Ovary (tissue), 3 donors: ENCODE measurements at regions not wholly inside any gene's neighbourhood (a gene's known extent, or its start where the extent isn't known, plus 50 kb on each side); places are given as distances from the start of the nearest gene placed in this dataset.

ENCODE experiments used
- POLR2A ChIP-seq: fragments of 450-650 bp; IDR thresholded peaks from one replicate; pipeline ENCODE4 v1.6.1; 2017; ENCODE audit warnings: antibody characterized with exemption, mild to moderate bottlenecking, moderate library complexity
- TF ChIP-seq, protein P1 (sequence below), 3 donors: fragments of 450-650 bp in 2 of 3; fragments of 200-600 bp in 1 of 3; IDR thresholded peaks; one replicate each; pipeline versions ENCODE4 v1.5.1 to v1.8.0; 2016 to 2022; ENCODE audit warnings: antibody characterized with exemption in 3 of 3, mild to moderate bottlenecking in 1 of 3
- donor health status: DM: no; HTN: no; CAD: no.

DNA sequence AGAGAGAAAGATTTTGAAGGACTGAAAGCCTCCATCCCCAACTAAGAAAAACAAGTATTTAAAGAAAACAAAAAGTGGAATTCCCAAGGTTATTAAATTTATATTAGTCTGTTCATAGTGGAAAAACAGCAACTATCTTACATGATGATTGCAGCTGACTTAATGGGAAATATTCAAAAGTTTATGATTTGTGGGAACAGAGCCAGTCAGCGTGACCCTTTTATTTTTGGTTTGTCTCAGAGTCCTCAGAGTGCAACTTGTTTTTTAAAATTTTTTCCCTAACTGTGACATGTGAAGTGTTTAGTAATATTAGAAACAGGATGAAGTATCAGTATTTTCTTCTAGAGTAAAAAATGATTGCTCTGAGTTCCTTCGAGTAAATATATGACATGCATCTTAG is 441.9 kb upstream of the MCTP2 start:
- no peak for TF ChIP-seq POLR2A
- TF ChIP-seq, protein P1, sequence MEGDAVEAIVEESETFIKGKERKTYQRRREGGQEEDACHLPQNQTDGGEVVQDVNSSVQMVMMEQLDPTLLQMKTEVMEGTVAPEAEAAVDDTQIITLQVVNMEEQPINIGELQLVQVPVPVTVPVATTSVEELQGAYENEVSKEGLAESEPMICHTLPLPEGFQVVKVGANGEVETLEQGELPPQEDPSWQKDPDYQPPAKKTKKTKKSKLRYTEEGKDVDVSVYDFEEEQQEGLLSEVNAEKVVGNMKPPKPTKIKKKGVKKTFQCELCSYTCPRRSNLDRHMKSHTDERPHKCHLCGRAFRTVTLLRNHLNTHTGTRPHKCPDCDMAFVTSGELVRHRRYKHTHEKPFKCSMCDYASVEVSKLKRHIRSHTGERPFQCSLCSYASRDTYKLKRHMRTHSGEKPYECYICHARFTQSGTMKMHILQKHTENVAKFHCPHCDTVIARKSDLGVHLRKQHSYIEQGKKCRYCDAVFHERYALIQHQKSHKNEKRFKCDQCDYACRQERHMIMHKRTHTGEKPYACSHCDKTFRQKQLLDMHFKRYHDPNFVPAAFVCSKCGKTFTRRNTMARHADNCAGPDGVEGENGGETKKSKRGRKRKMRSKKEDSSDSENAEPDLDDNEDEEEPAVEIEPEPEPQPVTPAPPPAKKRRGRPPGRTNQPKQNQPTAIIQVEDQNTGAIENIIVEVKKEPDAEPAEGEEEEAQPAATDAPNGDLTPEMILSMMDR (IDR thresholded peaks at IDR 0.05): no peak
